ACC112 (cell line): ENCODE measurements at regions not wholly inside any gene's neighbourhood (a gene's known extent, or its start where the extent isn't known, plus 50 kb on each side); places are given as distances from the start of the nearest gene placed in this dataset.

Experiments used
- H2AFZ ChIP-seq: fragments of 200-600 bp; sonication (generic); one replicate; pipeline ENCODE4 v1.6.0; 2017; ENCODE audit warnings: antibody characterized with exemption, low read length; ENCODE audit not compliant: unreplicated experiment
- H3K27ac ChIP-seq: fragments of 200-600 bp; sonication (generic); 2 replicates; pipeline ENCODE4 v1.5.1; 2014; ENCODE audit warnings: low read depth, mild to moderate bottlenecking, antibody characterized with exemption, low read length, moderate library complexity
- H3K27me3 ChIP-seq: fragments of 200-600 bp; sonication (generic); 2 replicates; pipeline ENCODE4 v1.6.1; 2014; ENCODE audit warnings: mild to moderate bottlenecking, antibody characterized with exemption, low read length, moderate library complexity, mixed read lengths; ENCODE audit not compliant: insufficient read depth
- H3K36me3 ChIP-seq: fragments of 200-600 bp; sonication (generic); 2 replicates; pipeline ENCODE4 v1.6.1; 2016; ENCODE audit warnings: mild to moderate bottlenecking, antibody characterized with exemption, low read length, moderate library complexity, mixed read lengths; ENCODE audit not compliant: insufficient read depth
- H3K4me1 ChIP-seq: fragments of 200-600 bp; sonication (generic); one replicate; pipeline ENCODE4 v1.6.1; 2016; ENCODE audit warnings: low read length, mixed read lengths; ENCODE audit not compliant: insufficient read depth, unreplicated experiment, control insufficient read depth
- H3K4me3 ChIP-seq: fragments of 200-600 bp; sonication (generic); 2 replicates; pipeline ENCODE4 v1.5.1; 2014; ENCODE audit warnings: mild to moderate bottlenecking, low read depth, low read length
- H3K79me2 ChIP-seq: fragments of 200-600 bp; sonication (generic); one replicate; pipeline ENCODE4 v1.6.0; 2016; ENCODE audit warnings: low read length; ENCODE audit not compliant: control insufficient read depth, unreplicated experiment, insufficient read depth

DNA sequence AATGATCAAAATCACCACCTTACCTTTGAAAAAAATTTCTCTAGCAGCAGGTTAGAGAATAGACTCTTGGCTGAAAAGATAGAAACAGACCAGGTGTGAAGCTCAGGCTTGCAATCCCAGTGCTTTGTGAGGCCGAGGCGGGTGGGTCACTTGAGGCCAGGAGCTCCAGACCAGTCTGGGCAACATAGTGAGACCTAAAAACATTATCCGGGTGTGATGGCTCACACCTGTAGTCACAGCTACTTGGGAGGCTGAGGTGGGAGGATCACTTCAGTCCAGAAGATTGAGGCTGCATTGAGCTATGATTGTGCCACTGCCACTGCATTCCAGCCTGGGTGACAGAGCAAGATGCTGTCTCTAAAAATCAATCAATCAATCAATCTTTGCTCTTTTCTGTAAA lies 105.3 kb upstream of the TBX3 start:
- Histone ChIP-seq H3K4me3 (no peak overlapping the region), H3K27me3 (no peaks in the 10 kb centered on the region), H2AFZ (no peak overlapping the region), H3K36me3 (no peaks in the 10 kb centered on the region), H3K4me1 (no peaks in the 10 kb centered on the region), H3K27ac (no peak overlapping the region), H3K79me2 (no peaks in the 10 kb centered on the region)

DNA sequence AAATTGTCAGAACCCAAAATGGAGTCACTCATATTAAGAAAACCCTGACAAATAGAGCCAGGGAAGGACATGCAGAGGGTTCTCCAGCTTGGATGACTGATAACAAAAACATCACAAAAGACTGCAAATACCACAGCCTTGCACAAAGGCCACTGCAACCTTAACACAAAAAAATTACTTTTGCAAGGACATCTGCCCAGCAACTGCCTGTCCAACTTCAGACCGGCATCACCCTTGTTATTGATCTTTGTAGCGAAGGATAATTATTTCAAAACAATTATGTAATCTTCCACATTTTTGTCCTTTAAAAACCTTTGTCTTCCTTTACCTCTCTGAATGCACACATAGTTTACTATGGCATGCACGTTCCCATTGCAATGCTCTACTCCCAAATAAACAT lies 100.6 kb upstream of the TBX3 start:
- Histone ChIP-seq H3K27ac (no peak overlapping the region), H3K4me1 (no peaks in the 10 kb centered on the region), H3K27me3 (no peaks in the 10 kb centered on the region), H3K79me2 (no peaks in the 10 kb centered on the region), H3K4me3 (no peak overlapping the region), H2AFZ (peak overlapping the region; percentile 81), H3K36me3 (no peaks in the 10 kb centered on the region)

DNA sequence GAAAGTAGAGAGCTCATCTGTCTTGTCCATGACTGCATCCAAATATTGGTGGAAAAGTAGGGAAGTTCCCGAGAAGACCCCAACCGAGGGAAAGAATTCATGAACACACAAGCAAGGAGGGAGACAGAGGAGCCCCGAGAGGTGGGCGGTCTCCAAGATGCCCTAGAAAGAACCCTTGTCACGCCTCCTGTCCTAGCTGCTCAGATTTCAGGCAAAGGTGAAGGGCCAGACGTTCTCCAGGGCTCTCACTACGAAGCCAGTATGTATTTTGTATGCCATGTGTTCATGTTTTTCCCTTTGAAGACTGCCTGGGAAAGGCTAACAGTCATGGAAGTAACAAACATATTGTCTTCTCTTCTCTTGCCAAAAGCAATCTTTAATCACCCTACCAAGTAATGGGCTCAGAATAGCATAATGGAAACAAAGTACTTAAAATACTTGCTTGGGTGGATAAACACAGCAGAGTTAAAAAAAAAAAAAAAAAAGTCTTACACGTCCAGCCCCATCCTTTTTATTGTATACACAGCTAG lies 99.2 kb upstream of the TBX3 start:
- no peak overlapping the region for H3K27ac ChIP-seq
- H3K27me3 ChIP-seq = no peaks in the 10 kb centered on the region
- H3K79me2 ChIP-seq = no peaks in the 10 kb centered on the region
- H3K4me3 ChIP-seq = no peak overlapping the region
- no peaks in the 10 kb centered on the region for H3K36me3 ChIP-seq
- H3K4me1 ChIP-seq = no peaks in the 10 kb centered on the region
- H2AFZ ChIP-seq = no peak overlapping the region

DNA sequence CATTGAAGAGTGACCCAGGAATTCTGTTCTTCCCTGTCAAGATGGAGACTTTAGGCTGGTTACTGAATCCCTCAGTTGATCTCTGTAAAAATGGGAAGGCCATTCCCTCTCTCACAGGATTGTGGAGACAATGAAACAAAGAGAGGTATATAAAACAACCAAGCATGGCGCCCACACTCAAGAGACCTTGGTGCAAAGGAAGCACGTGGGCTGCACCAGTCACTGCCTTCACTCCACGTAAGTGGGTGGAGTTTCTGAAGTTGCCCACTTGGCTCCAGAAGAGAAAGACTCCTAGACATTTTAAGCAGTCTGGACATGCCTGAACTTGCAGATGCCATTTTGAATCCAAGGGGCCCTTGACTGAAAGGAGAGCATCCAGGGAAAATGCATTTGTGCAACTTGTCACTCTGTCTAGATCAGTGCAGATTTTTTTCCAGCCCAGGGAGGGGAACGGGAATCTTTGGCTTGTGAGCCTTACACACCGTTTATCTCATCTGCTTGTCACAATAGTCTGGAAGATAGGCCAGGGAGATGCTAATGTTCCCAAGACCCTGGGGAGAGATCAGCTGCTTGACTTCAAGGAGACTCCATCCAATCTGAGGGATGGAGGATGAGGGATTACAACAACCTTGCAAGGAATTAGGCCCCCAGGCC lies 96.9 kb upstream of the TBX3 start:
- H3K4me3 ChIP-seq = no peak overlapping the region
- no peaks in the 10 kb centered on the region for H3K36me3 ChIP-seq
- H3K4me1 ChIP-seq = no peaks in the 10 kb centered on the region
- no peak overlapping the region for H2AFZ ChIP-seq
- H3K79me2 ChIP-seq = no peaks in the 10 kb centered on the region
- H3K27me3 ChIP-seq = no peaks in the 10 kb centered on the region
- H3K27ac ChIP-seq = no peak overlapping the region

DNA sequence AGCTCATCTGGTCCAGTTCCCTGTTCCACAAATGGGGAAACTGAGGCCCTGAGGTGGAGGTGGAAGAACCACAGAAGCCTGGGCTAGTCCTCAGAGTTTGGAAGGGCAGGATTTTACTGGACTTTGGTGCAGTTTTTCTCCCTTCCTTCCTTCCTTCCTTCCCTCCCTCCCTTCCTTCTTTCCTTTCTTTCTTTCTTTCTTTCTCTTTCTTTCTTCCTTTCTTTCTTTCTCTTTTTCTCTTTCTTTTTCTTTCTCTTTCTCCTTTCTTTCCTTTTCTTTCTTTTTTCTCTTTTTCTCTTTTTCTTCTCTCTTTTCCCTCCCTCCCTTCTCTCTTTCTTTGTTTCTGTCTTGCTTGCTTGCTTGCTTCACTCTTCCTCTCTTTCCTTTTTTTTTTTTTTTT lies 95.7 kb upstream of the TBX3 start:
- H3K36me3 ChIP-seq = no peaks in the 10 kb centered on the region
- no peak overlapping the region for H3K27ac ChIP-seq
- no peaks in the 10 kb centered on the region for H3K27me3 ChIP-seq
- no peak overlapping the region for H3K4me3 ChIP-seq
- no peaks in the 10 kb centered on the region for H3K4me1 ChIP-seq
- no peak overlapping the region for H2AFZ ChIP-seq
- no peaks in the 10 kb centered on the region for H3K79me2 ChIP-seq

DNA sequence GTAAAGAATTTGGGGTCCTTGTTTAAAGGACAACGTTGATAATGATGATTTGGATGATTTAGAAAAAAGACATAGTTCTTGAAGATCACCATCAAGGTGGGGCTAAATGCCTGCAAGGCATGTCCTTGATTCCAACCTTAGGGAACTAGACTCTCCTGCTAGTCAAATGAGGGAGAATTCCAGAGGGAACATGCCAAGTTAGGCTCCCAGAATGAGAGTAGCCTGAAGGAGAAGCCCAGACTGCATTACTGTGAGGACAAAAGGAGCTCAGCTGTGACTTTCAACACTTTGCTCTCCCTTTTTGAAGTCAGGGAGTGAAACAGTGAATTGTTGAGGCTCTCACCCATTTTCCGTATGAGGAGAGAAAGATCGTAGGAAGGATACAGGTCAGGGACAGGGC lies 95.2 kb upstream of the TBX3 start:
- Histone ChIP-seq H3K4me3 (no peak overlapping the region), H3K27me3 (no peaks in the 10 kb centered on the region), H3K4me1 (no peaks in the 10 kb centered on the region), H2AFZ (no peak overlapping the region), H3K79me2 (no peaks in the 10 kb centered on the region), H3K27ac (no peak overlapping the region), H3K36me3 (no peaks in the 10 kb centered on the region)

DNA sequence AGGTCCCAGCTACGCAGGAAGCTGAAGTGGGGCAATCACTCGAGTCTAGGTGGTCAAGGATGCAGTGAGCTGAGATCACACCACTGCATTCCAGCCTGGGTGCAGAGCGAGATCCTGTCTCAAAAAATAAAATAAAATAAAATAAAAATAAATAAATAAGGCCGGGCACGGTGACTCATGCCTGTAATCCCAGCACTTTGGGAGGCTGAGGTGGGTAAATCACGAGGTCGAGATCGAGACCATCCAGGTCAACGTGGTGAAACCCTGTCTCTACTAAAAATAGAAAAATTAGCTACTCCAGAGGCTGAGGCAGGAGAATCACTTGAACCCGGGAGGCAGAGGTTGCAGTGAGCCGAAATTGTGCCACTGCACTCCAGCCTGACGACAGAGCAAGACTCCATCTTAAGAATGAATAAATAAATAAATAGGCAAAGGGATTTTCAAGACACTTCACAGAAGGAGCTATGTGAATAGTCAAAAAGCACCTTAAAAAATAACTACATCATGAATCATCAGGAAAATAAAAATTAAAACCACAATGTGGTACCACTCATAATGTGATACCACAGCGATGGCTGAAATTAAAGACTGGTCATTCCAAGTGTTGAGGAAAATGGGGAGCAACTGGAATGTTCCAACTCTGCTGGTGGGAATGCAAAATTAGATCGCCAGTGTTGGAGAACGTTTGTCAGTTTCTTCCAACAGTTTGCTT lies 92.9 kb upstream of the TBX3 start:
- Histone ChIP-seq H3K4me3 (no peak overlapping the region), H2AFZ (no peak overlapping the region)

DNA sequence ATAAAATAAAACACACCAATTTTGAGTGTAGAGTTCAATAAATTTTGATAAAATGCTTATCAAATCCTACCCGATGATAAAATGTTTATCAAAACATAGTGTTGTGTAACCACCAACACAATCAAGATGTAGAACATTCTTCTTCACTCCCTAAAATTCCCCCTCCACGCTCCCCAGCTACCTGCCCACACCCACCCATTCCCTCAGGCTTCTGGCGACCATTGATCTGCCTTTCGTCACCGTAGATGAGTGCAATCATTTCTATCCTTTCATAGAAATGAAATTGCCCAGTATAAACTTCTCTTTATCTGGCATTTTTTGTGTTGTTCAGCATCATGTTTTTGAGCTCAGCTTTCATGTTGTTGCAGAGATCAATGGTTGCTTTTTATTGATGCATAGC lies 90.7 kb upstream of the TBX3 start:
- Histone ChIP-seq H2AFZ (no peak overlapping the region), H3K27ac (no peak overlapping the region), H3K27me3 (no peaks in the 10 kb centered on the region), H3K4me3 (no peak overlapping the region), H3K36me3 (no peaks in the 10 kb centered on the region), H3K79me2 (no peaks in the 10 kb centered on the region), H3K4me1 (no peaks in the 10 kb centered on the region)

More for the DNA sequence above, 92.9 kb upstream of the TBX3 start:
- no peaks in the 10 kb centered on the region for H3K79me2 ChIP-seq
- H3K27ac ChIP-seq = no peak overlapping the region
- no peaks in the 10 kb centered on the region for H3K4me1 ChIP-seq
- H3K27me3 ChIP-seq = no peaks in the 10 kb centered on the region
- H3K36me3 ChIP-seq = no peaks in the 10 kb centered on the region

DNA sequence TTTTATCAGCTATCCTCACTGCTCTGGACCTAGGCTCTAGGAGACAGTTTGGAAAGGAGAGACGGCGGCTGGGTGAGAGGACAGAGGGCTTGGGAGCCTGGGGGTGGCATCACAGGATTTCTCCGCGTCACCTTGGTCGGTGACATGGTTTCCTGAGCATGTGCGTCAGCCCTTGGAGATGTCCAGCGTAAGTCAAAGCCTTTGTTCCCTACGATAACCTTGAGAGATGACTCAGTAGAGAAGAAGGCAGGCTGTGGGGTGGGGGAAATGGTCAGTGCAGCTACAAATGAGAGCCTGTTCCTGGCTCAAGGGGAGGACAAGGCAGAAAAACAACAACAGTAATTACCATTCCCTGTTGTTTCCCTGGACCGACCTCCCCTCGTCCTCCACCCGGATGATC lies 90.2 kb upstream of the TBX3 start:
- H2AFZ ChIP-seq = no peak overlapping the region
- no peaks in the 10 kb centered on the region for H3K36me3 ChIP-seq
- no peaks in the 10 kb centered on the region for H3K27me3 ChIP-seq
- H3K4me1 ChIP-seq = no peaks in the 10 kb centered on the region
- no peaks in the 10 kb centered on the region for H3K79me2 ChIP-seq
- no peak overlapping the region for H3K27ac ChIP-seq
- no peak overlapping the region for H3K4me3 ChIP-seq

DNA sequence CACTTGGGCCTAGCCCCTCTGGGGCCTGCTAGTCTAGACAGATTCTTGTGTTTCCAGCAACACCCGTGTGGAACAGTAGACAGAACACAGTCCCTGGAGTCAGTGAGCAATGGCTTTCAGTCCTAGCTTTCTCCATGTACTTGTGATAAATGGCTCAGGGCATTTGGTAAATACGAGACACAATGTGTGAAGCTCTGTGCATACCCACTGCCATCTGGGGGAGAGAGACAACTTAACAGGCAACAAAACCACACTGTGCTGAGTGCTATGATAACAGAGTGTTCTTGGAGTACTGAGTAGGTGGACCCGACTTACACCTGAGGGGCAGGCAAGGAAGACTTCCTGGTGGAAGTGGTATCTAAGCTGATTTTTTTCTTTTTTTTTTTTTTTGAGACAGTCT lies 86.3 kb upstream of the TBX3 start:
- no peaks in the 10 kb centered on the region for H3K4me1 ChIP-seq
- no peaks in the 10 kb centered on the region for H3K36me3 ChIP-seq
- H3K79me2 ChIP-seq = no peaks in the 10 kb centered on the region
- no peaks in the 10 kb centered on the region for H3K27me3 ChIP-seq
- H3K4me3 ChIP-seq = no peak overlapping the region
- H3K27ac ChIP-seq = no peak overlapping the region
- no peak overlapping the region for H2AFZ ChIP-seq

DNA sequence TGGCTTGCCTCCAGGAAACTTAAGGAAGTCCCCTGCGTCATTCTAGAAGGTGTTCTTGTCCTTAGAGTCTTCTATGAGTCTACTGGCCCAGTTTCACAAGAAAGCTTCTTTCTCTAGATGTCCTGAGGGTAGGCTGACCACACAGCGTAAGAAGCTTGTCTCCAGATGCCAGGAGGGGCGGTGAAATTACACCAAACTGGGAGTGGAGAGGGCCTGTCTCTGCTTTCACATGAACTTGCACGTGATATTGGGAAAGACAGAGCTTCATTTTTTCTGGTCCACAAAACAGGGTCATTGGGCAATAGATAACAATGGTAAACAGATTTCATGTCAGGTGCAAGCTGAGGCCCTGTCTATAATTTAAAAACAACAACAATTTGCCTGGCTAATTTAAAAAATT lies 85.7 kb upstream of the TBX3 start:
- no peaks in the 10 kb centered on the region for H3K27me3 ChIP-seq
- H3K27ac ChIP-seq = no peak overlapping the region
- no peak overlapping the region for H3K4me3 ChIP-seq
- H3K4me1 ChIP-seq = no peaks in the 10 kb centered on the region
- H2AFZ ChIP-seq = no peak overlapping the region
- H3K36me3 ChIP-seq = no peaks in the 10 kb centered on the region
- no peaks in the 10 kb centered on the region for H3K79me2 ChIP-seq
